T-helper 22 cell (primary cell): ENCODE measurements at regions not wholly inside any gene's neighbourhood (a gene's known extent, or its start where the extent isn't known, plus 50 kb on each side); places are given as distances from the start of the nearest gene placed in this dataset.
"Not testable (repeated sequence)": the region's sequence is repeated elsewhere in the genome, so short reads cannot be mapped to it uniquely, and the experiment has no call there.

Source experiments
- DNase-seq: peaks from one replicate; pipeline ENCODE4 v3.0.0-alpha.2; 2020; ENCODE audit warnings: low read depth

- DNase-seq, result not testable (repeated sequence)
Observed at GRCh38 chr10:63848871-63849270, 327.7 kb downstream of the REEP3 start.

DNA sequence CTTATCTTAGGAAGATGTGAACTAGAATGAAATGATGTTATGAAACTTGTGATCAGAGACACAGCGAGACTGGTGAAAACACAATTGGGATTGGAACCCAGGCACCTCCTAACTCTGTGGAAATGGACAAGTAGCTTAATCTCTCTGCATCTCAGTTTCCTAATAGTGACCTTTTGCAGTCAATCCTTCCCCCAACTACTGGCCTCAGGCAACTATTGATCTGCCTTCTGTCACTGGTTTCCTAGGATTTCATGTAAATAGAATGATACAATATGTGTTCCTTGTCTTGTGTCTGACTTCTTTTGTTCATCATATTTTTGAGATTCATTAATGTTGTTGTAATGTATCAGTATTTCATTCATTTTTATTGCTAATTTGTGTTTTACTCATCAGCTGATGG is 341.7 kb downstream of the REEP3 start:
- DNase-seq, result no peak

DNA sequence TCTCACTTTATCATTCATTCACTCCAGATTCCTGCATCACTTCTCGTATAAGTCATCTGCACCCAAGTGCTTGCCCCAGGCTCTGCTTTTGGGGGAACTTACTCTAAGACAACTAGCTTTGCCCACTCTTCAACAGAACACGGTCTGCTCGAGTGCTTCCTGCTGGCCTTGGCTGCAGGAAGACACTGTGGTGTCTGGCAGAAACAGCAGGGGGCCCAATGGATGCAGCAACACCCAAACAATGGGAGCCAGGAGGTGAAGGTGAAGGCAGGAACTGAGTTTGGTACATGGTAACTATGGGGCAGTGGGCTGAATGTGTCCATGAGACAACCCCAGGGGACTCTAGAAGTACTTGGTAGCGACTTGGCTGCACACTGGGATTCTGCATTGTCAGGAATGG is 344.0 kb downstream of the REEP3 start:
- DNase-seq, result no peak

GRCh38 chr10:63866075-63866746 is 345.0 kb downstream of the REEP3 start:
- no peak for DNase-seq

DNA sequence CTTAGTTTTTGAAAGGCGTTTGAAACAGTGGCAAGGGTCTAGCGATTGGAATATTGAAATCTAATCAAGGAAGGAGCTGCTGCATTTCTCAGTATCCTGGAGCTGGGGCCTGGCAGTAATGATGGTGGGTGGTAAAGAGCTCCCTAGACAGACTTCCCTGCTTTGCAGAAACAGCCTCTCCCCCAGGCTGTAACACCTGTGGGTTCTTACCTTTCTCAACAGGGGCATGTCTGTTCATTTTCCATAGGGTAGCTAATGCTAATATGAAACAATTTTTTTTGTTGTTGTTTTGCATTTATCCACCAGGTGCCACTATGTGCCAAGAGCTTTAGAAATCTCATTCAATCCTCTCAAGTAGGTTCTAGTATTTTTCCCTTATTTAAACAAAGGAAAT is 345.5 kb downstream of the REEP3 start:
- no peak for DNase-seq

GRCh38 chr10:63878428-63878827 is 357.2 kb downstream of the REEP3 start:
- DNase-seq, result no peak

- DNase-seq, result no peak
Observed at GRCh38 chr10:63883861-63884260, 362.7 kb downstream of the REEP3 start.

DNA sequence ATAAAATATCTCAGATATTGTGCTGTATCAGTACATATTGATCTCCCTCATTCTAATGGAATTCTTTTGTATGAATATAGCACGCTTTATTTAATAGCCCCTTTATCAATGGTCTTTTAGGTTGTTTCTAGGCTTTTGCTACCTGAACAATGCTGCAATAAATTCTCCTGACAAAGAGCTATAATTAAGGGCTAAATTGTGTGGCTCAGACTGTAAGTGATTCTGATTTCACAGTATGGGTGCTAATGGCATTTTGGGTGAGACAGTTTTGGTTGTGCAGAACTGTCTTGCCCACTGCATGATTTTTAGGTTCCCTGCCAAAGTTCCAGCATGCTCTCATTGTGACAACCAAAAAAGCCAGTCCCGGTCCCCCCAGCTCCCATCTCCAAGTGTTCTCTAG is 363.2 kb downstream of the REEP3 start:
- DNase-seq, result no peak

DNA sequence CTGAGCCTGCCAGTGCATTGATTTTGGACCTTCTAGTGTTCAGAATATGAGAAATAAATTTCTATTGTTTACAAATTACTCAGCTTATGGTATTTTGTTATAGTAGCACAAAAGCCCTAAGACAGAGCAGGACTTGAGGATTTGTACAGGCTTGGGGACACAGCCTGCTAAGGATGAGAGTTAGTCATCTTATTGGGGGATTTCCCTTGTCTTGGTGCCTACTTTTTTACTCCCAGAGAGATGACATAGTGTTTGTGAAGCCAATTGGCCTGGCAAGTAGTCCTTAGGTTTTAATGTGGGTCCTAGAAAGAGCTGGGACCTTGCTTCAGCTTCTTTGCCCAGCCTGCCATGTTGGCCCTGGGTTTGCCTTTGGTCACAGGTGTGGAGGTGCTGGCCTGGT is 364.0 kb downstream of the REEP3 start:
- no peak for DNase-seq

DNA sequence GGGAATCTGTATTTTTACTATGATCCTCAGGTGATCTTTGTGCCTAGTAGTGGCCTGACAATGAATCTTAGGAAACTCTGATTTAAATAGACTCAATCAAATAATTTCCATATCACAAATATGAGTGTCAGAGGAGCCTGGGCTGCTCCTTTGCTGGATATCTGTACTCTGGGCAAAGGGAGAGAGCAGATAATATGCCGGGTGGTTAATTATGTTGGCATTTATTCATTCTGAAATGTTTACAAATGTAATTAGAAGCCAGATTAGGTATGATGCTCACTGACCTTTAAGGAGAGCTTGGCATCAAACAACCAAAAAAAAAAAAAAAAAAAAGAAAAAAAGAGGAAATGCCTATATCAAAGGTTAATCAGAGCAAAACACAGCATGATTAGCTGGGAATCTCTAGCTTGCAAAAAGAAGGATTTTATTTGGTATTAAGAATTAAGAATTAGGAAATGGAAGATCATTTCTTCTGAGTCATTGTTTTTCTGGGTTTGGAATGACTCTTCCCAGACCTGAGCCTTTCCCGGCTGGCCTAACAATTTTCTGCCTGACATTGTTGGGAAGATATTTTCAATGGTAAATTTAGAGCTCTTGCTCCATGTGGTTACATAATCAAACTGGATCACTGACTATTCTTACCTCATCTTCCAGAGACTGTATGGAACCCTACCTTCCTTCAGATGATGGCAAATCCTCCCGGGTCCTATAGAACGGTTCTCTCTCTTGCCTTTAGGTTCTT is 365.3 kb downstream of the REEP3 start:
- no peak for DNase-seq

DNA sequence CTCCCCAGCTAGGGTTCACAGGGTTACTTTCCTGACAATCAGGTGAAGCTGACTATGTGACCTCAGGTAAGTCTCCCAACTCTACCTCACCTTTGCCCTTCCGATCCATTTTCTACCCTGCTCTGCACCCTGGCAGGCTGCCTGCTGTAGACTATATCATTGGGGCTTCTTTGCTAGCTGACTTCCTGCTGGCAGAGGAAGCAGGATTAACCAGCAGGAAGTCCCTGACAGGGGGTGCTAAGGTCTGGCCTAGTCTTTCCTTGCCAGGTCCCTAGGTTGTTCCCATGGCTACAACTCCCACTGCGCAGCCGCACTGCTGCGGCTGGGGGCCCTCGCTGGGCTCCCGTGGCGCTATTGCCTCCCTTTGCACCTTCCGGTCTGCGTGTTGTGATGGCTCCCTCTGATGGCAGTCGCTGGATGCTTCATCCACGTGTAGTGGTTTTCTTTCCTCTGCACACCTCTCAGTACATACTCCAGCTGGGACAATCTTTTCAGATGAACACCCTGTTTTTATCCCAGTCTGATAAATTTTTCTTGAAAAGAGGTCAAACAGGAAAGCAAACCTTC is 365.9 kb downstream of the REEP3 start:
- DNase-seq, result no peak

- DNase-seq, result no peak
Observed at GRCh38 chr10:63887600-63888370, 366.6 kb downstream of the REEP3 start.

DNA sequence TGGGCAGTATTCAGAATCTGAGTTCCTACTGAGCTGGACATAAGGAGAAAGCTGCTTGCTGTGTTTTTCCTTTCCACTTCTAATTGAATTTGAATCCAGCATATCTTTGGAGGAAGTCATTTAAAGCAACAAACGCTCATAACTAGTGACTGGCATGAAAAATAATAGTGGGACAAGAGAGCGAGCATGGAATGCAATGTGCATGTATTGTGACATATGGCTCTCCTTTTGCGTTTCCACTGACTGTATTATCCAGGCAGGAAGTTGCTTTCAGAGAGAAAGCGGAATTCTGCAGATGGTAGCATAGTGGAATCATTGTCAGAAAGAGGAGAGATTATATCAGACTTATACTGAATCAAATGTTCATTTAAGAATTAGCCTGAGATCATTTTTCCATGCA is 368.6 kb downstream of the REEP3 start:
- no peak for DNase-seq

DNA sequence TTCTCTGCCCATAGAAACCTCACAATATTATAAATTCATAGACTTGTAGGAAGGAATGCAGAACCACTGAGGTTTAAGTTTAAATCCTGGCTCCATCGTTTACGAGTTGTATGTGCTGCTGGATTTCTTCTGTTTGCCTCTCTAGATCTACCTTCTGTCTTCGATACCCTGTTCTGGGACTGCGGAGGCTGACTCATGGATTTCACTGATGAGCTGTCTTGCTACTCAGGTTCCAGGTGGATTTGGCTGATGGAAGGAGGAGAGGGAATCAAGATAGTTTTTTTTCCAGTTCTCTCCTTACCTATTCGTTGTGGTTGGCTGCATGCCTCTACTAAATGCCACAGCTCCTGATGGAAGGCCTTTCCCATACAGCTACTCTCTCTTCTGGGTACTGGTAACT is 375.8 kb downstream of the REEP3 start:
- no peak for DNase-seq

- DNase-seq, result no peak
Observed at GRCh38 chr10:63899673-63900300, 378.6 kb downstream of the REEP3 start.

- DNase-seq, result no peak
Observed at GRCh38 chr10:63901228-63901627, 380.0 kb downstream of the REEP3 start.

DNA sequence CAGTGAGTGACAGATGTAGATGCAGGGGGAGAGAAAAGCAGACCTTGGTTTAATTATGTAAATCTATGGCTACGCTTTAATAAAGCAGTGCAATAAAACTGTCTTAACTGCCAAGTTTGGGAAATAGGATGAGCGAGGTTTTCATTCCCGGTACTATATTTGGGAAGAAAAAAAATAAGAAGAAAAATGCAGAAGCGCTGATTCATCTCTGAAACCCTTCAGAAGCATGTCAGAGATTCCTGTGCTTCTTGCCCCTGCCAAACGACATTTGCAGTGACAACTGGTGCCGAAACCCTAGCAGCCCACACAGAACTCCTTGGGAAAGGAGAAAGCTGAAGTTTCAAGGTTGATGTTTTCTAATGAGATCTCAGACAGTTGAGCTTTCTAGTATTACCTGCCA is 380.7 kb downstream of the REEP3 start:
- no peak for DNase-seq

- no peak for DNase-seq
Observed at GRCh38 chr10:63910806-63911205, 389.6 kb downstream of the REEP3 start.

DNA sequence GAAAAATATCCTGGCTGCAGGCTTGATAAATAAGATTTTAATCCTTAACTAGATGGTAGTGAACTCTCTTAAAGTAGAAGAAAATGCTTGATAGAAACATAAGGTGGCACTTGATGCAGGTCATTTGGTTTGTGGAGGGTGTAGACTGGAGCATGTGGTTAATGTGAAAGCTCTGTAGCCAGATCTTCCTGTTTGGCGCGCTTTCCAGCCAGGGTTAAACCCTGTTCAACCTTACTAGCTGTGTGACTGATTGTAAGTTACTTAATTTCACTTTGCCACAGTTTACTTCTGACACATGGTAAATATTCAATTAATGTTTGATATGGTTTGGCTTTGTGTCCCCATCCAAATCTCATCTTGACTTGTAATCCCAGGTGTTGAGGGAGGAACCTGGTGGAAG is 394.0 kb downstream of the REEP3 start:
- no peak for DNase-seq

DNA sequence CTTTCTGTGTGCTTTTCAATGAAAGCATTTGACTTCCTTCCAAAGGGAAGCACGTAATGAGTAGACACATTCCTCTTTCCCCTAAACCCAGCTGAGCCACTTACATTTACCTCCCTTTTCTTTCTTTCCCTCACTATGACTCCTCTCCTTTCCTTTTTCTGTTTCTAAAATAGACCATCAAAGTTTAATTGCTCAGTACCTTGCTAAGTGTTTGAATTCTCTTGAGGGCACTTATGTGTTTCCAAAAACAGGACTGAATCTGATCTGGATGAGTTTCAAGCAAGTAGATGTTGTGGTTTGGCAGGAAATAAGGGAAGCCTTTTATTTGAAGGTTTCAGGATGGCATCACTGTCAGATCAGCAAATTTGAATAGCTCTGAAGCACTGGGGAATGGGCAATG is 396.2 kb downstream of the REEP3 start:
- no peak for DNase-seq

DNA sequence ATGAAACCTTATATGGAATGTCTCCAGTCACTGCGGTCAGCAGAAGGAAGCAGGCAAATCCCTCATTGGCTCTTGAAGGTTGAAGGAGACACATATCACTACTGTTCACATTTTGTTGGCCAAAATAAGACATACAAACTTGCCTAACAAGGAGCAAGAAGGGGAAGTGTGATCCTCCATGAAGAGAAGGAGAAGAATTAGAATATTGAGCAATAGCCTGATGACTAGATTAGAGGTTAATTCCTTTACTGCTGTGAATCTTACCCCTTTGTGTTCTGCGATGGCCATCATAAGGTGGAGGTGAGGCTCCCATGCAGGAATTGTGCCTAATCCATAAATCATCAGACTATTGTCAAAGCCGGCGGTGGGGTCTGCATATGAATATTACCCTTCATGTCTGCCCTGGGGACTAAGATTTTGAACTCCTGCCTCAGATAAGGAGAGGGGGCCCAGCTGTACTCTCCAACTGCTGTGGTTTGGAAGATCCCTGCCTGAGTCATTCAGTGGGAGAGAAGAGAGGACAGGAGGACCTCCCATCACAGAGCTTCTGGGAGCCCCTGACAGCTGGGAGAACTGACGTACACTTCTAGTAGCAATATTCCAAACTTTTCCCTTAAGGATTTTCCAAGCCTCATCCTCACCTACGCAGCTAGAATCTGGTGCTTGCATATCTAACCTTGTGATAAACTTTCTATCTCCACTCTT is 398.5 kb downstream of the REEP3 start:
- DNase-seq, result no peak

DNA sequence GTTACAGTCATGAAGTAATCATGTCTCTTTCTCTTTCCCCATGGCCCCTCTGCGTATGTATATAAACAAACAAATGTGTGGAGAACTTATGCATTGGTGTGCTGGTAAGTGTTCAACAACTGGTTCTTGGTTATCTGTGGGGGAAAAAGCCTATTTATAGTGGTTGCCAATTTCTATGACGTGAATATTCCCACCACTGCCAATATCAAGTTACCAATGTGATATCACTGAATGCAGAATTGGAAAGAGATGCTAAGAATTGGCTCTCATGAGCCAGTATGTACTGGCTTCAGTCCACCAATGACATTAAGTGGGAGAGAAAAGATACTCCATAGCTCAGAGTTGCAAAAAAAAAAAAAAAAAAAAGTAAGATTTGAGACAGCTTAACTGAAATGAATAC is 399.7 kb downstream of the REEP3 start:
- DNase-seq, result no peak
